Central memory CD4-positive, alpha-beta T cell (primary cell): ENCODE measurements at regions not wholly inside any gene's neighbourhood (a gene's known extent, or its start where the extent isn't known, plus 50 kb on each side); places are given as distances from the start of the nearest gene placed in this dataset.

ENCODE experiments used
- DNase-seq: peaks from one replicate; pipeline ENCODE4 v3.0.0; 2022

GRCh38 chr6:4401408-4402368 is 266.3 kb upstream of the ECI2 start:
- DNase-seq: no peak

GRCh38 chr6:4399656-4400055 is 264.3 kb upstream of the ECI2 start:
- no peak for DNase-seq

GRCh38 chr6:4398791-4399190 is 263.4 kb upstream of the ECI2 start:
- DNase-seq: no peak

- DNase-seq: no peak
Measured at GRCh38 chr6:4397307-4397706, 261.9 kb upstream of the ECI2 start.

- no peak for DNase-seq
Measured at GRCh38 chr6:4396044-4396443, 260.7 kb upstream of the ECI2 start.

- DNase-seq: no peak
Measured at GRCh38 chr6:4395386-4395785, 260.0 kb upstream of the ECI2 start.

GRCh38 chr6:4394786-4395185 is 259.4 kb upstream of the ECI2 start:
- no peak for DNase-seq

- DNase-seq: no peak
Measured at GRCh38 chr6:4388675-4389074, 253.3 kb upstream of the ECI2 start.

GRCh38 chr6:4384656-4385055 is 249.3 kb upstream of the ECI2 start:
- DNase-seq: no peak

GRCh38 chr6:4383910-4384638 is 248.7 kb upstream of the ECI2 start:
- DNase-seq: no peak

- no peak for DNase-seq
Measured at GRCh38 chr6:4382362-4382853, 247.0 kb upstream of the ECI2 start.

- no peak for DNase-seq
Measured at GRCh38 chr6:4381381-4381780, 246.0 kb upstream of the ECI2 start.

GRCh38 chr6:4380881-4381281 is 245.5 kb upstream of the ECI2 start:
- no peak for DNase-seq

GRCh38 chr6:4379958-4380357 is 244.6 kb upstream of the ECI2 start:
- DNase-seq: no peak

- DNase-seq: no peak
Measured at GRCh38 chr6:4378319-4378996, 243.1 kb upstream of the ECI2 start.

GRCh38 chr6:4377603-4378002 is 242.2 kb upstream of the ECI2 start:
- no peak for DNase-seq

GRCh38 chr6:4374216-4374615 is 238.8 kb upstream of the ECI2 start:
- DNase-seq: no peak

GRCh38 chr6:4372866-4373265 is 237.5 kb upstream of the ECI2 start:
- no peak for DNase-seq

- DNase-seq: no peak
Measured at GRCh38 chr6:4371207-4371921, 236.0 kb upstream of the ECI2 start.

- DNase-seq: no peak
Measured at GRCh38 chr6:4370066-4370465, 234.7 kb upstream of the ECI2 start.

- DNase-seq: no peak
Measured at GRCh38 chr6:4369616-4370015, 234.2 kb upstream of the ECI2 start.

- no peak for DNase-seq
Measured at GRCh38 chr6:4368649-4369048, 233.3 kb upstream of the ECI2 start.

GRCh38 chr6:4367643-4368042 is 232.3 kb upstream of the ECI2 start:
- no peak for DNase-seq
